B cell (primary cell): ENCODE measurements at regions not wholly inside any gene's neighbourhood (a gene's known extent, or its start where the extent isn't known, plus 50 kb on each side); places are given as distances from the start of the nearest gene placed in this dataset.

Source experiments
- ATAC-seq: fragments of 200-7000 bp; cut with Tn5 transposase; one replicate; pipeline ENCODE4 v1.10.0; 2021; ENCODE audit warnings: low read depth, mild to moderate bottlenecking, moderate number of reproducible peaks, moderate library complexity
- CTCF ChIA-PET: fragments of 350-600 bp; sonication (Branson Sonifier 250); formaldehyde crosslinking; loops from one replicate; lab custom pipeline; 2021; ENCODE audit warnings: antibody characterized with exemption, inconsistent platforms; lab: Charles Lee
- POLR2A ChIA-PET: fragments of 350-600 bp; sonication (Branson Sonifier 250); formaldehyde crosslinking; loops from one replicate; lab custom pipeline; 2021; ENCODE audit warnings: antibody characterized with exemption; lab: Charles Lee
- DNase-seq: peaks from one replicate; pipeline ENCODE4 v3.0.0; 2013
- H2AFZ ChIP-seq: 2 replicates; pipeline ENCODE4 v1.6.1; 2012; ENCODE audit warnings: mild to moderate bottlenecking, low read depth, low read length; ENCODE audit not compliant: insufficient read depth, poor library complexity, severe bottlenecking
- H3K27ac ChIP-seq, 2 donors: 1 replicate in 1 of 2; 2 replicates in 1 of 2; pipeline ENCODE4 v1.5.1; 2012 to 2013; ENCODE audit warnings: low read length in 2 of 2, mild to moderate bottlenecking in 2 of 2, moderate library complexity in 1 of 2
- H3K27me3 ChIP-seq, 4 experiments: fragments of 200-600 bp in 1 of 4; sonication (generic) in 1 of 4; replicated peaks in 1 of 4; 1 replicate in 2 of 4; 2 replicates in 2 of 4; pipeline versions ENCODE4 v1.6.1 to v1.7.0; 2013 to 2016; ENCODE audit warnings: low read length in 3 of 4, mild to moderate bottlenecking in 2 of 4, mixed read lengths in 1 of 4, moderate library complexity in 1 of 4; ENCODE audit not compliant: insufficient read depth in 4 of 4, control insufficient read depth in 3 of 4; ENCODE audit errors: control extremely low read depth in 1 of 4
- H3K36me3 ChIP-seq, 2 experiments: replicated peaks in 1 of 2; 1 replicate in 1 of 2; 2 replicates in 1 of 2; pipeline versions ENCODE4 v1.6.1 to v1.7.1; 2013; ENCODE audit warnings: low read length in 1 of 2; ENCODE audit not compliant: insufficient read depth in 2 of 2, control insufficient read depth in 1 of 2; ENCODE audit errors: control extremely low read depth in 1 of 2, extremely low read depth in 1 of 2
- H3K4me1 ChIP-seq, 2 donors: fragments of 200-600 bp in 1 of 2; sonication (generic) in 1 of 2; 1 replicate in 1 of 2; 2 replicates in 1 of 2; pipeline versions ENCODE4 v1.5.1 to v1.6.1; 2013 to 2017; ENCODE audit warnings: low read length in 2 of 2; ENCODE audit not compliant: control insufficient read depth in 2 of 2, insufficient read depth in 2 of 2
- H3K4me2 ChIP-seq: replicated peaks from 2 replicates; pipeline ENCODE3; 2012; ENCODE audit warnings: mild to moderate bottlenecking, low read depth, low read length; ENCODE audit not compliant: poor library complexity, severe bottlenecking
- H3K4me3 ChIP-seq, 5 experiments: fragments of 200-600 bp in 1 of 5; sonication (generic) in 1 of 5; 1 replicate in 3 of 5; 2 replicates in 2 of 5; pipeline versions ENCODE4 v1.5.1 to v1.7.0; 2011 to 2016; ENCODE audit warnings: low read length in 4 of 5, mild to moderate bottlenecking in 4 of 5, low read depth in 2 of 5, control low read depth in 1 of 5, moderate library complexity in 1 of 5; ENCODE audit not compliant: insufficient read depth in 1 of 5; ENCODE audit errors: control extremely low read depth in 1 of 5, extremely low read depth in 1 of 5
- H3K79me2 ChIP-seq: fragments of 200-600 bp; sonication (generic); one replicate; pipeline ENCODE4 v1.6.0; 2016; ENCODE audit warnings: low read length; ENCODE audit not compliant: control insufficient read depth, insufficient read depth
- H3K9ac ChIP-seq: fragments of 200-600 bp; sonication (generic); 2 replicates; pipeline ENCODE4 v1.6.1; 2017; ENCODE audit warnings: mild to moderate bottlenecking, low read length, moderate library complexity
- H3K9me3 ChIP-seq, 3 donors: one replicate each; pipeline versions ENCODE4 v1.6.1 to v1.7.1; 2013; ENCODE audit warnings: low read length in 2 of 3; ENCODE audit not compliant: control insufficient read depth in 2 of 3, insufficient read depth in 1 of 3; ENCODE audit errors: control extremely low read depth in 1 of 3
- H4K20me1 ChIP-seq: 2 replicates; pipeline ENCODE4 v1.6.0; 2012; ENCODE audit warnings: mild to moderate bottlenecking, low read length; ENCODE audit not compliant: insufficient read depth, control insufficient read depth, poor library complexity, severe bottlenecking
- H3K27ac Mint-ChIP-seq: one replicate; pipeline ENCODE4 v1.8.0; 2021; ENCODE audit warnings: mixed read lengths
- H3K27me3 Mint-ChIP-seq: one replicate; pipeline ENCODE4 v1.8.0; 2021; ENCODE audit warnings: mixed read lengths
- H3K4me1 Mint-ChIP-seq: one replicate; pipeline ENCODE4 v1.8.0; 2021; ENCODE audit warnings: mixed read lengths
- H3K4me3 Mint-ChIP-seq: one replicate; pipeline ENCODE4 v1.8.0; 2021; ENCODE audit warnings: mixed read lengths
- H3K9me3 Mint-ChIP-seq: one replicate; pipeline ENCODE4 v1.8.0; 2022; ENCODE audit warnings: mixed read lengths; ENCODE audit not compliant: insufficient read depth
- EZH2 ChIP-seq: IDR thresholded peaks from 2 replicates; pipeline ENCODE4 v1.6.1; 2012; ENCODE audit warnings: borderline replicate concordance, low read depth, mild to moderate bottlenecking, moderate library complexity, low read length; ENCODE audit not compliant: insufficient read depth, poor library complexity, severe bottlenecking
- whole genome bisulfite sequencing: methylation state at CpG from one replicate; pipeline ENCODE4 v1.1.5; 2013; ENCODE audit warnings: missing lambda C conversion rate; ENCODE audit not compliant: insufficient coverage; 5-methylcytosine and 5-hydroxymethylcytosine counted together
- intact Hi-C: fragments of 100-400 bp; cut with micrococcal nuclease; formaldehyde crosslinking; loops from one replicate; pipeline ENCODE4 v1.10.0; 2022
- TF ChIP-seq, protein P1 (sequence below): fragments of 200-600 bp; IDR thresholded peaks from one replicate; pipeline ENCODE4 v1.8.0; 2022; ENCODE audit warnings: antibody characterized with exemption, mild to moderate bottlenecking

DNA sequence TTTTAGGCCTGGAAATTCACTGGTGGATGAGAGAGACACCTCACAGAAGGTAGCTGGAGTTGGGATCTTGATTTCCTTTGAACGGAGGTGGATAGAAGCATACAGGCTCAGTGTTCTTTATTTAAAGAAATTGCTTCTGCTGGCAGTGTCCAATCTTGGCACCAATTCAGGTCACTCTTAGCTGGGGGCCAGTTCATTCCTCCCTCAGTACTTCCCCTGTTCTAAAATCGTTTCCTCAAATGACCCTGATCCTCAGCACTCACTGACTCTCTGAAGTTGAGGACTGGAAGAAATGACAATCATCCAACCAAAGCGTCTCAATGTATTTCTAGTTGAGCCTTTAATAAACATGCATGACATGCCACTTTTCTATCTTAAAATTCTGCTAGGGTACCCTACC, 472.5 kb upstream of the BTBD3 start:
- Histone ChIP-seq H3K4me2 (no peak overlapping the region), H3K79me2 (no peaks in the 10 kb centered on the region), H3K4me1 (no peaks in the 10 kb centered on the region), H3K36me3 (no peaks in the 10 kb centered on the region), H4K20me1 (no peaks in the 10 kb centered on the region), H2AFZ (no peak overlapping the region), H3K27me3 (no peaks in the 10 kb centered on the region), H3K4me3 (no peak overlapping the region), H3K9ac (no peak overlapping the region), H3K9me3 (peaks cover 0 to 3% (median 0%) of the 10 kb centered on the region in 3 donors), H3K27ac (no peak overlapping the region)
- DNase-seq = no peak
- no peaks in the 10 kb centered on the region for H3K9me3 Mint-ChIP-seq
- POLR2A ChIA-PET = no interaction called here
- no peaks in the 10 kb centered on the region for H3K4me1 Mint-ChIP-seq
- H3K27ac Mint-ChIP-seq = no peak overlapping the region
- H3K27me3 Mint-ChIP-seq = no peaks in the 10 kb centered on the region
- WGBS = 62% methylated on average over 2 of the region's 3 CpGs
- CTCF ChIA-PET = no interaction called here
- intact Hi-C loops = no loop called here
- no peak for TF ChIP-seq EZH2
- TF ChIP-seq, protein P1, sequence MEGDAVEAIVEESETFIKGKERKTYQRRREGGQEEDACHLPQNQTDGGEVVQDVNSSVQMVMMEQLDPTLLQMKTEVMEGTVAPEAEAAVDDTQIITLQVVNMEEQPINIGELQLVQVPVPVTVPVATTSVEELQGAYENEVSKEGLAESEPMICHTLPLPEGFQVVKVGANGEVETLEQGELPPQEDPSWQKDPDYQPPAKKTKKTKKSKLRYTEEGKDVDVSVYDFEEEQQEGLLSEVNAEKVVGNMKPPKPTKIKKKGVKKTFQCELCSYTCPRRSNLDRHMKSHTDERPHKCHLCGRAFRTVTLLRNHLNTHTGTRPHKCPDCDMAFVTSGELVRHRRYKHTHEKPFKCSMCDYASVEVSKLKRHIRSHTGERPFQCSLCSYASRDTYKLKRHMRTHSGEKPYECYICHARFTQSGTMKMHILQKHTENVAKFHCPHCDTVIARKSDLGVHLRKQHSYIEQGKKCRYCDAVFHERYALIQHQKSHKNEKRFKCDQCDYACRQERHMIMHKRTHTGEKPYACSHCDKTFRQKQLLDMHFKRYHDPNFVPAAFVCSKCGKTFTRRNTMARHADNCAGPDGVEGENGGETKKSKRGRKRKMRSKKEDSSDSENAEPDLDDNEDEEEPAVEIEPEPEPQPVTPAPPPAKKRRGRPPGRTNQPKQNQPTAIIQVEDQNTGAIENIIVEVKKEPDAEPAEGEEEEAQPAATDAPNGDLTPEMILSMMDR = no peak
- H3K4me3 Mint-ChIP-seq = no peak overlapping the region
- ATAC-seq = no peak

DNA sequence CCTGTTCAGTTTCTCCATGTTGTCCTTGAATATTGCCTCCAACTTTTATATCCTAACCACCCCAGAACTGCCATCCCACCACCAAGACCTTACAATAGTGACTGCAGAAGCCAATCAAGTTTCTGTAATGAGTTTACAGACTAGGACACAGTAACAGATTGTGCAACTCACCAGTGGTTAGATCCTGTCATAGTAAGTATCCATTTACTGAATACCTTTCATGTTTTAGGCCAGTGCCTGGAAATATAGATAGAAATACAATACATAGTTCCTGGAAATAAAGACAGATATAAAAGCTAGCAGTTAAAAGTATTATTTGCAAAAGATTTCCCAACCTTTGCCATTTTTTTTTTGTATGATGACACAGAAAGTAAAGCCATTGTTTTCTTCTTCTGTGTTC, 471.8 kb upstream of the BTBD3 start:
- no peak for DNase-seq
- Histone ChIP-seq H4K20me1 (no peaks in the 10 kb centered on the region), H2AFZ (no peak overlapping the region), H3K4me1 (no peaks in the 10 kb centered on the region), H3K9me3 (peaks cover 0 to 3% (median 0%) of the 10 kb centered on the region in 3 donors), H3K4me3 (no peak overlapping the region), H3K27ac (no peak overlapping the region), H3K9ac (no peak overlapping the region), H3K36me3 (no peaks in the 10 kb centered on the region), H3K79me2 (no peaks in the 10 kb centered on the region), H3K4me2 (no peak overlapping the region), H3K27me3 (no peaks in the 10 kb centered on the region)
- ChIA-PET CTCF (no interaction called here), POLR2A (no interaction called here)
- no peaks in the 10 kb centered on the region for H3K27me3 Mint-ChIP-seq
- TF ChIP-seq EZH2 = no peak
- TF ChIP-seq, protein P1 = no peak
- H3K4me3 Mint-ChIP-seq = no peak overlapping the region
- no peak for ATAC-seq
- no peaks in the 10 kb centered on the region for H3K9me3 Mint-ChIP-seq
- intact Hi-C loops = no loop called here
- no peak overlapping the region for H3K27ac Mint-ChIP-seq
- H3K4me1 Mint-ChIP-seq = no peaks in the 10 kb centered on the region
